Endothelial cell of umbilical vein (primary cell): ENCODE measurements at regions not wholly inside any gene's neighbourhood (a gene's known extent, or its start where the extent isn't known, plus 50 kb on each side); places are given as distances from the start of the nearest gene placed in this dataset.

Source experiments
- BruUV-seq: library from RNA; stranded (reverse); fragments of 400-500 nt; replicated peaks from 2 replicates; lab custom pipeline; 2021; lab: Mats Ljungman, UMichigan
- CTCF ChIA-PET: fragments of 300-600, 350-600 bp; sonication (Branson Sonifier 250); formaldehyde crosslinking; loops from one replicate; lab custom pipeline; 2021; ENCODE audit warnings: antibody characterized with exemption, inconsistent platforms; lab: Charles Lee
- POLR2A ChIA-PET: fragments of 300-600, 350-600 bp; sonication (Branson Sonifier 250); formaldehyde crosslinking; loops from one replicate; lab custom pipeline; 2021; ENCODE audit warnings: antibody characterized with exemption, inconsistent platforms; lab: Charles Lee
- DNase-seq: peaks from one replicate; pipeline ENCODE4 v3.0.0-alpha.2; 2011; ENCODE audit warnings: low read depth, low spot score
- FAIRE-seq: peaks from 2 replicates; lab custom pipeline; 2011; peaks lifted over from hg19 to GRCh38; lab: Jason Lieb, UNC
- H2AFZ ChIP-seq: 2 replicates; pipeline ENCODE4 v1.6.0; 2012; ENCODE audit warnings: low read depth, low read length, control low read depth, inconsistent platforms
- H3K27ac ChIP-seq: 2 replicates; pipeline ENCODE4 v1.5.1; 2011; ENCODE audit warnings: low read depth, mild to moderate bottlenecking, control low read depth, low read length, moderate library complexity; ENCODE audit not compliant: insufficient read depth
- H3K27me3 ChIP-seq, 2 experiments: 2 replicates each; pipeline versions ENCODE4 v1.6.0 to v1.6.1; 2011; ENCODE audit warnings: low read length in 2 of 2, mixed read lengths in 1 of 2; ENCODE audit not compliant: control insufficient read depth in 2 of 2, insufficient read depth in 2 of 2
- H3K36me3 ChIP-seq, 2 experiments: 2 replicates in 1 of 2; 3 replicates in 1 of 2; pipeline ENCODE4 v1.5.1; 2011; ENCODE audit warnings: low read length in 2 of 2, mild to moderate bottlenecking in 1 of 2, moderate library complexity in 1 of 2; ENCODE audit not compliant: control insufficient read depth in 2 of 2, insufficient read depth in 2 of 2; ENCODE audit errors: extremely low read depth in 1 of 2
- H3K4me1 ChIP-seq: 3 replicates; pipeline ENCODE4 v1.5.1; 2011; ENCODE audit warnings: mild to moderate bottlenecking, low read length; ENCODE audit not compliant: control insufficient read depth, insufficient read depth; ENCODE audit errors: extremely low read depth
- H3K4me2 ChIP-seq: 2 replicates; pipeline ENCODE4 v1.6.1; 2011; ENCODE audit warnings: low read length, control low read depth, mixed read lengths; ENCODE audit not compliant: insufficient read depth
- H3K4me3 ChIP-seq, 3 experiments: fragments of 200-600 bp in 1 of 3; sonication (generic), shearing (Covaris generic) in 1 of 3; replicated peaks in 1 of 3; 2 replicates each; pipeline ENCODE4 v1.5.1; 2011 to 2016; ENCODE audit warnings: control low read depth in 3 of 3, low read length in 3 of 3, mild to moderate bottlenecking in 2 of 3, inconsistent platforms in 1 of 3, low read depth in 1 of 3, moderate library complexity in 1 of 3; ENCODE audit not compliant: insufficient read depth in 1 of 3
- H3K79me2 ChIP-seq: 2 replicates; pipeline ENCODE4 v1.6.0; 2012; ENCODE audit warnings: low read length, inconsistent platforms; ENCODE audit not compliant: control insufficient read depth, insufficient read depth
- H3K9ac ChIP-seq: replicated peaks from 2 replicates; pipeline ENCODE3; 2011; ENCODE audit warnings: low read length, control low read depth; ENCODE audit not compliant: insufficient read depth; ENCODE audit errors: extremely low read depth
- H3K9me1 ChIP-seq: replicated peaks from 3 replicates; pipeline ENCODE4 v1.6.0; 2011; ENCODE audit warnings: mild to moderate bottlenecking, low read length; ENCODE audit not compliant: control insufficient read depth, insufficient read depth; ENCODE audit errors: extremely low read depth
- H3K9me3 ChIP-seq: replicated peaks from 2 replicates; pipeline ENCODE4 v1.5.1; 2012; ENCODE audit warnings: low read length, inconsistent platforms; ENCODE audit not compliant: control insufficient read depth, insufficient read depth
- H4K20me1 ChIP-seq: replicated peaks from 2 replicates; pipeline ENCODE3; 2011; ENCODE audit warnings: mild to moderate bottlenecking, low read length; ENCODE audit not compliant: control insufficient read depth, insufficient read depth; ENCODE audit errors: extremely low read depth
- EZH2 ChIP-seq: IDR thresholded peaks from 2 replicates; pipeline ENCODE4 v1.6.1; 2012; ENCODE audit warnings: borderline replicate concordance, low read depth, mild to moderate bottlenecking, moderate library complexity, low read length, inconsistent platforms; ENCODE audit not compliant: severe bottlenecking
- FOS ChIP-seq: IDR thresholded peaks from 2 replicates; pipeline ENCODE4 v1.6.1; 2011; ENCODE audit warnings: mild to moderate bottlenecking, low read length, moderate library complexity, borderline replicate concordance; ENCODE audit not compliant: insufficient read depth
- GATA2 ChIP-seq: IDR thresholded peaks from 2 replicates; pipeline ENCODE4 v1.7.0; 2011; ENCODE audit warnings: low read depth, mild to moderate bottlenecking, moderate library complexity, mixed read lengths, low read length; ENCODE audit not compliant: insufficient read length, insufficient read depth
- JUN ChIP-seq: IDR thresholded peaks from 2 replicates; pipeline ENCODE4 v1.6.1; 2011; ENCODE audit warnings: borderline replicate concordance, low read depth; ENCODE audit not compliant: insufficient read length, insufficient read depth
- MAX ChIP-seq: IDR thresholded peaks from 2 replicates; pipeline ENCODE4 v1.6.1; 2011; ENCODE audit not compliant: insufficient read depth, insufficient read length
- MYC ChIP-seq: IDR thresholded peaks from one replicate; pipeline ENCODE4 v1.6.1; 2011; ENCODE audit warnings: mild to moderate bottlenecking, low read depth, low read length
- POLR2A ChIP-seq: IDR thresholded peaks from 2 replicates; pipeline ENCODE4 v1.6.1; 2012; ENCODE audit warnings: low read depth, mild to moderate bottlenecking, control low read depth, low read length
- POLR2AphosphoS5 ChIP-seq: IDR thresholded peaks from 2 replicates; pipeline ENCODE4 v1.6.1; 2012; ENCODE audit warnings: low read depth, mild to moderate bottlenecking, control low read depth, low read length, moderate library complexity; ENCODE audit not compliant: insufficient read depth
- dilution Hi-C: fragments of 300-500 bp; cut with MboI; formaldehyde crosslinking; loops from one replicate; pipeline ENCODE4 v1.15.0; 2019; ENCODE audit warnings: low sequenced_read_pairs; ENCODE audit not compliant: extremely low pct_ligation_motif_present
- intact Hi-C: fragments of 100-400 bp; cut with micrococcal nuclease; formaldehyde crosslinking; loops from one replicate; pipeline ENCODE4 v1.10.0; 2022
- TF ChIP-seq, protein P1 (sequence below), 2 donors: IDR thresholded peaks; 1 replicate in 1 of 2; 2 replicates in 1 of 2; pipeline ENCODE4 v1.5.1; 2011; ENCODE audit warnings: low read length in 2 of 2, mild to moderate bottlenecking in 2 of 2, moderate library complexity in 2 of 2, control low read depth in 1 of 2, inconsistent platforms in 1 of 2, low read depth in 1 of 2; ENCODE audit not compliant: insufficient read depth in 1 of 2; ENCODE audit errors: extremely low read depth in 1 of 2

GRCh38 chr20:56151834-56152233 is 96.7 kb upstream of the MC3R start:
- Histone ChIP-seq H3K27ac (no peak overlapping the region), H3K4me1 (no peaks in the 10 kb centered on the region), H3K27me3 (no peaks in the 10 kb centered on the region), H3K4me3 (no peak overlapping the region), H3K9ac (no peak overlapping the region), H2AFZ (no peak overlapping the region), H3K79me2 (no peaks in the 10 kb centered on the region), H4K20me1 (no peaks in the 10 kb centered on the region), H3K9me3 (no peaks in the 10 kb centered on the region), H3K9me1 (no peaks in the 10 kb centered on the region), H3K4me2 (no peak overlapping the region), H3K36me3 (no peaks in the 10 kb centered on the region)
- ChIA-PET CTCF (no interaction called here), POLR2A (no interaction called here)
- FAIRE-seq (no peak), DNase-seq (no peak)
- BruUV-seq = no TSS peak
- TF ChIP-seq GATA2 = no peak
- dilution Hi-C loops = no loop called here
- intact Hi-C loops = no loop called here

GRCh38 chr20:56153926-56154325 is 94.6 kb upstream of the MC3R start:
- TF ChIP-seq JUN = no peak
- TF ChIP-seq FOS = no peak
- TF ChIP-seq, protein P1, sequence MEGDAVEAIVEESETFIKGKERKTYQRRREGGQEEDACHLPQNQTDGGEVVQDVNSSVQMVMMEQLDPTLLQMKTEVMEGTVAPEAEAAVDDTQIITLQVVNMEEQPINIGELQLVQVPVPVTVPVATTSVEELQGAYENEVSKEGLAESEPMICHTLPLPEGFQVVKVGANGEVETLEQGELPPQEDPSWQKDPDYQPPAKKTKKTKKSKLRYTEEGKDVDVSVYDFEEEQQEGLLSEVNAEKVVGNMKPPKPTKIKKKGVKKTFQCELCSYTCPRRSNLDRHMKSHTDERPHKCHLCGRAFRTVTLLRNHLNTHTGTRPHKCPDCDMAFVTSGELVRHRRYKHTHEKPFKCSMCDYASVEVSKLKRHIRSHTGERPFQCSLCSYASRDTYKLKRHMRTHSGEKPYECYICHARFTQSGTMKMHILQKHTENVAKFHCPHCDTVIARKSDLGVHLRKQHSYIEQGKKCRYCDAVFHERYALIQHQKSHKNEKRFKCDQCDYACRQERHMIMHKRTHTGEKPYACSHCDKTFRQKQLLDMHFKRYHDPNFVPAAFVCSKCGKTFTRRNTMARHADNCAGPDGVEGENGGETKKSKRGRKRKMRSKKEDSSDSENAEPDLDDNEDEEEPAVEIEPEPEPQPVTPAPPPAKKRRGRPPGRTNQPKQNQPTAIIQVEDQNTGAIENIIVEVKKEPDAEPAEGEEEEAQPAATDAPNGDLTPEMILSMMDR (IDR thresholded peaks at IDR 0.05; ENCODE audit: extremely low read depth in 1 of 2, insufficient read depth in 1 of 2, low read depth in 1 of 2, low read length in 2 of 2) = no peak
- TF ChIP-seq EZH2 = no peak
- TF ChIP-seq MYC = no peak
- no peak for TF ChIP-seq POLR2AphosphoS5
- no peak for TF ChIP-seq POLR2A
- TF ChIP-seq GATA2 = no peak
- no peak for TF ChIP-seq MAX
- H3K79me2 ChIP-seq = no peaks in the 10 kb centered on the region
- CTCF ChIA-PET = no interaction called here
- H3K4me3 ChIP-seq = no peak overlapping the region
- POLR2A ChIA-PET = no interaction called here
- H3K27ac ChIP-seq = no peak overlapping the region
- dilution Hi-C loops (no loop called here), intact Hi-C loops (no loop called here)
- DNase-seq (no peak), FAIRE-seq (no peak)
- BruUV-seq = no TSS peak
- H4K20me1 ChIP-seq = no peaks in the 10 kb centered on the region
- H3K9me3 ChIP-seq = no peaks in the 10 kb centered on the region
- no peaks in the 10 kb centered on the region for H3K27me3 ChIP-seq
- H3K4me2 ChIP-seq = no peak overlapping the region
- H3K9me1 ChIP-seq = no peaks in the 10 kb centered on the region
- H3K36me3 ChIP-seq = no peaks in the 10 kb centered on the region
- no peak overlapping the region for H2AFZ ChIP-seq
- H3K4me1 ChIP-seq = no peaks in the 10 kb centered on the region
- H3K9ac ChIP-seq = no peak overlapping the region
